ENCODE measurements at regions not wholly inside any gene's neighbourhood (a gene's known extent, or its start where the extent isn't known, plus 50 kb on each side); places are given as distances from the start of the nearest gene placed in this dataset.

- no peaks in the 10 kb centered on the region for H3K36me3 ChIP-seq (ENCODE audit: control insufficient read depth in 1 of 2, insufficient read depth in 2 of 2, low read length in 2 of 2)
- DNase-seq (ENCODE audit: low read depth, low spot score) (no peak), ATAC-seq (peak; percentile 68)
- intact Hi-C loops (cut with micrococcal nuclease), result loop anchor here (5.0 kb wide), 1 partner anchor 191 kb away; no protein-coding TSS in a partner anchor
- H3K9me3 ChIP-seq (ENCODE audit: control insufficient read depth in 1 of 2, insufficient read depth in 1 of 2, low read depth in 1 of 2, low read length in 2 of 2), result no peaks in the 10 kb centered on the region
- no peaks in the 10 kb centered on the region for H3K4me1 ChIP-seq (ENCODE audit: control insufficient read depth in 1 of 2, insufficient read depth in 2 of 2, low read length in 2 of 2)
- ChIA-PET RAD21 (ENCODE audit: low non-redundant PET in 1 of 2, low total read pairs in 2 of 2, uncharacterized antibody in 2 of 2, unreplicated experiment in 2 of 2) (no interaction called here), CTCF (interaction anchor here (1.0 to 1.4 kb wide), 3 partner anchors 28 to 193 kb away, joined by 3 to 6 read pairs (median 3); no protein-coding TSS in a partner anchor), POLR2A (no interaction called here)
- H2AFZ ChIP-seq (ENCODE audit: low read depth, low read length, poor library complexity, severe bottlenecking), result no peak overlapping the region
- H3K4me2 ChIP-seq (ENCODE audit: low read length), result no peak overlapping the region
- no peak overlapping the region for H3K9ac ChIP-seq (ENCODE audit: low read length)
- no peaks in the 10 kb centered on the region for H3K9me2 ChIP-seq (ENCODE audit: insufficient read depth)
- H3K27ac ChIP-seq (ENCODE audit: low read depth, low read length), result no peak overlapping the region
- H3K4me3 ChIP-seq (replicated peaks in 1 of 2; ENCODE audit: low read depth in 1 of 2, low read length in 2 of 2), result no peak overlapping the region
- no TSS peak for BruUV-seq (replicated peaks)
- TF ChIP-seq EZH2phosphoT487 (IDR thresholded peaks at IDR 0.05; ENCODE audit: borderline replicate concordance), result no peak
- no peak for TF ChIP-seq ZFX (IDR thresholded peaks at IDR 0.05)
- TF ChIP-seq JUND (IDR thresholded peaks at IDR 0.05), result no peak
- no peak for TF ChIP-seq TCF7L2 (IDR thresholded peaks at IDR 0.05; ENCODE audit: borderline replicate concordance, extremely low read depth, insufficient read depth, insufficient read length)
- no peak for TF ChIP-seq EGR1 (IDR thresholded peaks at IDR 0.05; ENCODE audit: low read depth)
- no peak for TF ChIP-seq POLR2A (IDR thresholded peaks at IDR 0.05; ENCODE audit: borderline replicate concordance, extremely low read depth, insufficient read depth, insufficient read length)
- TF ChIP-seq CTCF (IDR thresholded peaks at IDR 0.05 in 2 of 3, conservative IDR thresholded peaks at IDR 0.05 in 1 of 3; ENCODE audit: borderline replicate concordance in 1 of 3, insufficient read depth in 1 of 3, low read depth in 2 of 3, low read length in 2 of 3), result peak; percentile 7 to 44 (median 43); a peak in 3 of 6 replicates
- no peak for TF ChIP-seq SRF (IDR thresholded peaks at IDR 0.05; ENCODE audit: low read depth)
- TF ChIP-seq RAD21 (IDR thresholded peaks at IDR 0.05; ENCODE audit: low read depth), result peak; percentile 39; the same call in 1 of the 2 replicates
- no peak for TF ChIP-seq POLR2AphosphoS5 (IDR thresholded peaks at IDR 0.05; ENCODE audit: low read depth, low read length)
- TF ChIP-seq ZNF274 (IDR thresholded peaks at IDR 0.05; ENCODE audit: low read depth, low read length), result no peak
- no peak for TF ChIP-seq SP1 (IDR thresholded peaks at IDR 0.05; ENCODE audit: low read depth)
- TF ChIP-seq CBX3 (IDR thresholded peaks at IDR 0.05; ENCODE audit: low read depth), result no peak
- no peak for TF ChIP-seq YY1 (IDR thresholded peaks at IDR 0.05; ENCODE audit: extremely low read depth, insufficient replicate concordance, low read depth, low read length)
- H3K27me3 ChIP-seq (ENCODE audit: insufficient read depth, low read length), result no peaks in the 10 kb centered on the region
- no peaks in the 10 kb centered on the region for H4K20me1 ChIP-seq (ENCODE audit: insufficient read depth)
- no peaks in the 10 kb centered on the region for H3K79me2 ChIP-seq (ENCODE audit: insufficient read depth, low read length)
Observed at GRCh38 chr5:66498791-66499207, 97.4 kb upstream of the MAST4 start.
